HepG2 (cell line): ENCODE measurements at regions not wholly inside any gene's neighbourhood (a gene's known extent, or its start where the extent isn't known, plus 50 kb on each side); places are given as distances from the start of the nearest gene placed in this dataset.

Experiments
- BCL6 ChIP-seq: IDR thresholded peaks from 2 replicates; pipeline ENCODE4 v1.6.1; 2016; ENCODE audit warnings: missing genetic modification reagents, missing compliant biosample characterization
- DPF2 ChIP-seq: sonication (generic); formaldehyde crosslinking; IDR thresholded peaks from 2 replicates; pipeline ENCODE4 v1.4.0; 2020; ENCODE audit warnings: mild to moderate bottlenecking, low read depth, missing genetic modification reagents, borderline replicate concordance
- EZH2 ChIP-seq: conservative IDR thresholded peaks from 2 replicates; pipeline ENCODE4 v1.6.1; 2012; ENCODE audit warnings: mild to moderate bottlenecking, low read depth, low read length, moderate library complexity
- JDP2 ChIP-seq: sonication (generic); formaldehyde crosslinking; IDR thresholded peaks from 2 replicates; pipeline ENCODE4 v1.8.1; 2022; ENCODE audit warnings: missing genetic modification reagents, borderline replicate concordance
- KLF15 ChIP-seq: sonication (generic); formaldehyde crosslinking; IDR thresholded peaks from 2 replicates; pipeline ENCODE4 v1.8.1; 2023; ENCODE audit warnings: borderline replicate concordance, mild to moderate bottlenecking, inconsistent platforms, missing genetic modification reagents, mixed read lengths
- NBN ChIP-seq: fragments of 450-650 bp; conservative IDR thresholded peaks from 2 replicates; pipeline ENCODE4 v1.6.1; 2017
- SP2 ChIP-seq: sonication (generic); formaldehyde crosslinking; IDR thresholded peaks from 2 replicates; pipeline ENCODE4 v1.5.1; 2020; ENCODE audit warnings: mild to moderate bottlenecking, missing genetic modification reagents
- TBL1XR1 ChIP-seq: fragments of 150-350 bp; IDR thresholded peaks from 2 replicates; pipeline ENCODE4 v1.6.1; 2014; ENCODE audit warnings: borderline replicate concordance, low read length; ENCODE audit not compliant: partially characterized antibody
- ZNF3 ChIP-seq: IDR thresholded peaks from 2 replicates; pipeline ENCODE4 v1.7.0; 2017; ENCODE audit warnings: inconsistent platforms
- ZNF839 ChIP-seq: sonication (generic); formaldehyde crosslinking; IDR thresholded peaks from 2 replicates; pipeline ENCODE4 v1.4.0; 2020; ENCODE audit warnings: missing genetic modification reagents, mild to moderate bottlenecking, borderline replicate concordance
- TF ChIP-seq, protein P1 (sequence below): sonication (generic); formaldehyde crosslinking; IDR thresholded peaks from 2 replicates; pipeline ENCODE4 v1.8.1; 2023; ENCODE audit warnings: missing genetic modification reagents, inconsistent platforms, borderline replicate concordance
- TF ChIP-seq, protein P2 (sequence below): sonication (generic); formaldehyde crosslinking; IDR thresholded peaks from 2 replicates; pipeline ENCODE4 v1.5.1; 2020; ENCODE audit warnings: missing genetic modification reagents, mild to moderate bottlenecking, borderline replicate concordance

DNA sequence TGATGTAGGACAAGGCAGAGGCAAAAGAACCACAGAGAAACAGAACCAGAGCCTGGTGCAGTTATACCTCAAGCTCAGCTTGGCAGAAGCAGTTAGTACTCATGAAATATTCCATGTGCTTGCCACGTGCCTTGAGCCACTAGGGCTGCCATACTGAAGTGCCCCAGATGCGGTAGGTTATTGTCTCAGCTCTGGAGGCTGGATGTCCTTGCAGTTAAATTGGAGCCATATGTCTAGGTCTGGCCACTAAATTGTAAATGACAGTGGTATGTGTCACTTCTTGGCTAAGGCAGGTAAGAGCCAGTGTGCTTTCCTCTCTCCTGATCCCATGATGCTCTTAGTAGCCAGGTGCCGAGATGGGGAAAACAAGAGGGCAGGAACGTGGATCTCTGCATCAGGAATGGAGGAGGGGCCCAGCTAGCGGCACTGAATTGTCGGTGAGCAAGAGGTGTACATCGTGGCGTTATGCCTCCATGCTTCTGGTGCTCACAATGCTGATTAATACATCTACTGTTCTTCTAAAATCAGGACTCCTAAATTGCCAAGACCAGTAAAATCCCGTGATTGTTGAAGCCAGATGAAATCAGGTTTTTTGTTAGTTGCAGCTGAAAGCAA, 73.5 kb downstream of the PSMG1 start:
- TF ChIP-seq, protein P1, sequence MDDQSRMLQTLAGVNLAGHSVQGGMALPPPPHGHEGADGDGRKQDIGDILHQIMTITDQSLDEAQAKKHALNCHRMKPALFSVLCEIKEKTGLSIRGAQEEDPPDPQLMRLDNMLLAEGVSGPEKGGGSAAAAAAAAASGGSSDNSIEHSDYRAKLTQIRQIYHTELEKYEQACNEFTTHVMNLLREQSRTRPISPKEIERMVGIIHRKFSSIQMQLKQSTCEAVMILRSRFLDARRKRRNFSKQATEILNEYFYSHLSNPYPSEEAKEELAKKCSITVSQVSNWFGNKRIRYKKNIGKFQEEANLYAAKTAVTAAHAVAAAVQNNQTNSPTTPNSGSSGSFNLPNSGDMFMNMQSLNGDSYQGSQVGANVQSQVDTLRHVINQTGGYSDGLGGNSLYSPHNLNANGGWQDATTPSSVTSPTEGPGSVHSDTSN (CRISPR knock-in tag) = no peak
- no peak for TF ChIP-seq NBN
- no peak for TF ChIP-seq KLF15 (CRISPR knock-in tag)
- TF ChIP-seq JDP2 = no peak
- no peak for TF ChIP-seq ZNF3 (CRISPR knock-in tag)
- no peak for TF ChIP-seq DPF2
- TF ChIP-seq ZNF839 (CRISPR knock-in tag) = no peak
- TF ChIP-seq, protein P2, sequence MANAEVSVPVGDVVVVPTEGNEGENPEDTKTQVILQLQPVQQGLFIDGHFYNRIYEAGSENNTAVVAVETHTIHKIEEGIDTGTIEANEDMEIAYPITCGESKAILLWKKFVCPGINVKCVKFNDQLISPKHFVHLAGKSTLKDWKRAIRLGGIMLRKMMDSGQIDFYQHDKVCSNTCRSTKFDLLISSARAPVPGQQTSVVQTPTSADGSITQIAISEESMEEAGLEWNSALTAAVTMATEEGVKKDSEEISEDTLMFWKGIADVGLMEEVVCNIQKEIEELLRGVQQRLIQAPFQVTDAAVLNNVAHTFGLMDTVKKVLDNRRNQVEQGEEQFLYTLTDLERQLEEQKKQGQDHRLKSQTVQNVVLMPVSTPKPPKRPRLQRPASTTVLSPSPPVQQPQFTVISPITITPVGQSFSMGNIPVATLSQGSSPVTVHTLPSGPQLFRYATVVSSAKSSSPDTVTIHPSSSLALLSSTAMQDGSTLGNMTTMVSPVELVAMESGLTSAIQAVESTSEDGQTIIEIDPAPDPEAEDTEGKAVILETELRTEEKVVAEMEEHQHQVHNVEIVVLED = no peak
- TF ChIP-seq EZH2 = no peak
- no peak for TF ChIP-seq SP2 (CRISPR knock-in tag)
- no peak for TF ChIP-seq TBL1XR1
- TF ChIP-seq BCL6 (CRISPR knock-in tag) = no peak
